ENCODE measurements at regions not wholly inside any gene's neighbourhood (a gene's known extent, or its start where the extent isn't known, plus 50 kb on each side); places are given as distances from the start of the nearest gene placed in this dataset.

DNA sequence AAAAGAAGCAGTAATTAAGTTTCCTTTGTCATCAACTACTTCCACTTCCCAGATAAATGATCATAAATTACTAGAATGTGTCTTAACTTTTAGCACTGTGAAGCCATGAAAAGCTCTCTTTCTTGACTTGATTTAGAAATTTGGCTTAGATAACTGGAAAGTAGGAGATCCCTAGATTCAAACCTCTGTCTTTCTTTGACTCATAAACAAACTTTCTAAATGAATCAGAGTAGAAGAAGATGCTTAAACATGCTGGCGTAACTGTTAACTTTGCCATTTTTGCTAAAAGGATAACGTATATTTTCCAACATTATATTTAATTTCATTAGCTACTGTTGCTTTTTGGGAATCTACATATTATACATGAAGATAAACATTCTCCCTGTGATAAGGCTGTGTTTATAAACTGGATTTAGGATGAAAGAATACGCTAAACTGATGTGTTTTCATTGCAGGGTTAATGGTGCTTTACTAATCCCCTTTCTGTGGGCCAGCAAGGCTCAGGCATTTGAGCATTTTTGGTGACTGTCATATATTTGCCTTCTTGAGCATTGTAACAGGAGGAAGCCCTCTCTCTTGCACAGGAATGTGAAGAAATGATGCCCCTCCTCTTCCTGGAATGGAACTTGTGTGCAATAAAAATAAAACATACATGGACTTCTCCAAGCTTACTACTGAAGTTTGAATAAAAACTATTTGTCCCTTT is 301.4 kb downstream of the BMP4 start:
- TF ChIP-seq, protein P1, sequence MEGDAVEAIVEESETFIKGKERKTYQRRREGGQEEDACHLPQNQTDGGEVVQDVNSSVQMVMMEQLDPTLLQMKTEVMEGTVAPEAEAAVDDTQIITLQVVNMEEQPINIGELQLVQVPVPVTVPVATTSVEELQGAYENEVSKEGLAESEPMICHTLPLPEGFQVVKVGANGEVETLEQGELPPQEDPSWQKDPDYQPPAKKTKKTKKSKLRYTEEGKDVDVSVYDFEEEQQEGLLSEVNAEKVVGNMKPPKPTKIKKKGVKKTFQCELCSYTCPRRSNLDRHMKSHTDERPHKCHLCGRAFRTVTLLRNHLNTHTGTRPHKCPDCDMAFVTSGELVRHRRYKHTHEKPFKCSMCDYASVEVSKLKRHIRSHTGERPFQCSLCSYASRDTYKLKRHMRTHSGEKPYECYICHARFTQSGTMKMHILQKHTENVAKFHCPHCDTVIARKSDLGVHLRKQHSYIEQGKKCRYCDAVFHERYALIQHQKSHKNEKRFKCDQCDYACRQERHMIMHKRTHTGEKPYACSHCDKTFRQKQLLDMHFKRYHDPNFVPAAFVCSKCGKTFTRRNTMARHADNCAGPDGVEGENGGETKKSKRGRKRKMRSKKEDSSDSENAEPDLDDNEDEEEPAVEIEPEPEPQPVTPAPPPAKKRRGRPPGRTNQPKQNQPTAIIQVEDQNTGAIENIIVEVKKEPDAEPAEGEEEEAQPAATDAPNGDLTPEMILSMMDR (IDR thresholded peaks at IDR 0.05; ENCODE audit: insufficient read depth, low read length) = no peak
- TF ChIP-seq POLR2AphosphoS5 (IDR thresholded peaks at IDR 0.05; ENCODE audit: low read depth) (no peak), GABPA (IDR thresholded peaks at IDR 0.05; ENCODE audit: low read depth) (no peak), SPI1 (IDR thresholded peaks at IDR 0.05; ENCODE audit: borderline replicate concordance, low read depth) (no peak)

Measured in HL-60 (cell line).